LNCaP clone FGC (cell line): ENCODE measurements at regions not wholly inside any gene's neighbourhood (a gene's known extent, or its start where the extent isn't known, plus 50 kb on each side); places are given as distances from the start of the nearest gene placed in this dataset.

ENCODE experiments used
- DNase-seq: peaks from one replicate; pipeline ENCODE4 v3.0.0-alpha.2; 2011; ENCODE audit warnings: low read depth
- H3K4me3 ChIP-seq: 2 replicates; pipeline ENCODE4 v1.5.1; 2011; ENCODE audit warnings: mild to moderate bottlenecking, low read depth, low read length, control low read depth
- TF ChIP-seq, protein P1 (sequence below): IDR thresholded peaks from 2 replicates; pipeline ENCODE4 v1.5.1; 2012; ENCODE audit warnings: mild to moderate bottlenecking; ENCODE audit not compliant: control insufficient read depth, insufficient read depth; ENCODE audit errors: extremely low read depth

DNA sequence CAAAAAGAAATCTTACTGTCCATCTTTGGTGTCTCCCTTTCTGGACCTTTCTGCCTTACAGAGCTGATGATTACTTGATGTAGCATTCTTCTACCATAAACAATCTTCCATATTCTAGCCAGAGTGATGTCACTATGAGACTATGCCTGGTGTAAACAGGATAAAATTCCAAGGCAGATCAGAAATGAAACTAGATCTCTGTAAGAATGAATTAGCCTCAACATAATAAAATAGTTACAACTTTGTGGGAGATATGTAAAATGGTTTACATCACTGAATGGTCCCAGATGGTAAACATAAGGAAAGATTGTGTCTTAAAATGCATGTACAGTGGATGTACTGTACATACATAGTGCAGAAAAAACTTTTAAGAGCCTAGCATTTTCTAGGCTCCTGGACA, 112.3 kb upstream of the ZNF521 start:
- no peak for DNase-seq
- TF ChIP-seq, protein P1, sequence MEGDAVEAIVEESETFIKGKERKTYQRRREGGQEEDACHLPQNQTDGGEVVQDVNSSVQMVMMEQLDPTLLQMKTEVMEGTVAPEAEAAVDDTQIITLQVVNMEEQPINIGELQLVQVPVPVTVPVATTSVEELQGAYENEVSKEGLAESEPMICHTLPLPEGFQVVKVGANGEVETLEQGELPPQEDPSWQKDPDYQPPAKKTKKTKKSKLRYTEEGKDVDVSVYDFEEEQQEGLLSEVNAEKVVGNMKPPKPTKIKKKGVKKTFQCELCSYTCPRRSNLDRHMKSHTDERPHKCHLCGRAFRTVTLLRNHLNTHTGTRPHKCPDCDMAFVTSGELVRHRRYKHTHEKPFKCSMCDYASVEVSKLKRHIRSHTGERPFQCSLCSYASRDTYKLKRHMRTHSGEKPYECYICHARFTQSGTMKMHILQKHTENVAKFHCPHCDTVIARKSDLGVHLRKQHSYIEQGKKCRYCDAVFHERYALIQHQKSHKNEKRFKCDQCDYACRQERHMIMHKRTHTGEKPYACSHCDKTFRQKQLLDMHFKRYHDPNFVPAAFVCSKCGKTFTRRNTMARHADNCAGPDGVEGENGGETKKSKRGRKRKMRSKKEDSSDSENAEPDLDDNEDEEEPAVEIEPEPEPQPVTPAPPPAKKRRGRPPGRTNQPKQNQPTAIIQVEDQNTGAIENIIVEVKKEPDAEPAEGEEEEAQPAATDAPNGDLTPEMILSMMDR = no peak
- no peak overlapping the region for H3K4me3 ChIP-seq

DNA sequence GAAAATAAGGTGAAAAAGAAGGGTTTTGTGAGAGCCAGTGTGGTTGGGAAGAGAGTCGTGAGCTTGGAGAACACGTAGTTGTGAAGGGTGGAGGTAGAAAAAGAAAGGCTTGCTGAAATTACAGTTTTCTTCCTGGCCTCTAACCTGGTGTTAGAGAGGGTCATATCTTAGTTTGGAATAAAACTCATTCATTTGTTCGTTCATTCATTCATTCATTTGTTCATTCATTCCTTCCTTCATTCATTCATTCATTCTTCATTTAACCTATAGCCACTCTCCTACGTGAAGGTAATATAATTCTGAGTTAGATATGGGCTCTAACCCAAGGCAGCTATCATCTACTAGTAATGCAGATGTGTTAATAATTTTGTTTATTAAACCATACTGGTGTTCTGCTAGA, 111.8 kb upstream of the ZNF521 start:
- no peak overlapping the region for H3K4me3 ChIP-seq
- TF ChIP-seq, protein P1 = no peak
- DNase-seq = no peak

DNA sequence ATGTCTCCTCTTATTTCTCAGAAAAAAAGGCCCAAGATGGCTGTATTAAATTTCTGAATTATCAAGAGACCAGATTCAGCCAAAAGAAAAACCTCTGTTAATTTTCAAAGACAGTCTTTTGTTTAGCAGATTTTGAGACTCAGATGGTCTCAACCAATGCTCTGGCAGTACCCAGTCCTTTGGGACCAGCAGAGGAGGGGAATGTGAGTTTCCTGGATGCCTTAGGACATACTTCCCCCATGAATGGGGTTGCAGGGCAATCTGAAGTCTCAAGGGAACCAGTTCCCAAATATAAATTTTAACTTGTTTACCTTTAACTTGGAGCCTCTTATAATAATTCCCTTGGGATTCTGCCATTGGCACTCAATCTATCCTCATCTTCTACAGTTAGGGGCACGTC, 107.8 kb upstream of the ZNF521 start:
- no peak for DNase-seq
- TF ChIP-seq, protein P1 = no peak
- no peak overlapping the region for H3K4me3 ChIP-seq

DNA sequence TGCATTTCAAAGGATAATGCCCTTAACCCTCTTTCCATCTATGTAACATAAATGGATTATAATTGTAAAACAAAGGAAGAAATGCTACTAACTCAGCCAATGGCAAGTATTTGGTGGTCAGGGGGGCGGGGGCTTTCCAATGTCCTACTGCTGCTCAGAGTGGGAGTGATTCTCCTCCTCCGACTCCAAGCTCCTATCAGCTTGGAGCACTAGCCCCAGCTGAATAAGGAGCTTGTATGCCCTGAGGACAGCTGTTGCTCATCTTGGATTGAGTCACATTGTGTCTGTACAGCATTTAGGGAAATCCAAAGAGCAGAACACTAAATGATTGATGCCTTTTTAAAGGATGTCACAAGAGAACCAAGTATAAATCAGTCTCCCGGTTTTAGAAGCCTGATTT, 105.6 kb upstream of the ZNF521 start:
- no peak for DNase-seq
- no peak overlapping the region for H3K4me3 ChIP-seq
- TF ChIP-seq, protein P1 = no peak

DNA sequence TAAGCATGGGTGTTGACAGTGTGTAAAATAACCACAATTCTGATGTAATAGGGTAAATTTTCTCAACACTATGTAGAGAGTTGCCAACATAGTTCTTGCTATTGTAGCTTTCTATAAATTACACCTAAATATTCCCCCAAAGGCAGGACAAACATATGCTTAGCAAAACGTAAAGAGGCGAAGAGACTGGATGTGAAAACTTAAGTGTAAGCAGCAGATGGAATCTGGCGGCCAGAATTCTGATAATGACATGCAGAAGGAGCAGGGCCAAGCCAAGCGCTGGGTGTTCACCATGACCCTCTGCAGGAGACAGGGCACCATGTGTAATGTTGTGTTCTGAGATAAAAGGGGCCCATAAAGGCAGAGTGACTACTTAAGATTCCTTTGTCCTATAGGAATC, 105.2 kb upstream of the ZNF521 start:
- H3K4me3 ChIP-seq = no peak overlapping the region
- DNase-seq = no peak
- TF ChIP-seq, protein P1 = no peak

DNA sequence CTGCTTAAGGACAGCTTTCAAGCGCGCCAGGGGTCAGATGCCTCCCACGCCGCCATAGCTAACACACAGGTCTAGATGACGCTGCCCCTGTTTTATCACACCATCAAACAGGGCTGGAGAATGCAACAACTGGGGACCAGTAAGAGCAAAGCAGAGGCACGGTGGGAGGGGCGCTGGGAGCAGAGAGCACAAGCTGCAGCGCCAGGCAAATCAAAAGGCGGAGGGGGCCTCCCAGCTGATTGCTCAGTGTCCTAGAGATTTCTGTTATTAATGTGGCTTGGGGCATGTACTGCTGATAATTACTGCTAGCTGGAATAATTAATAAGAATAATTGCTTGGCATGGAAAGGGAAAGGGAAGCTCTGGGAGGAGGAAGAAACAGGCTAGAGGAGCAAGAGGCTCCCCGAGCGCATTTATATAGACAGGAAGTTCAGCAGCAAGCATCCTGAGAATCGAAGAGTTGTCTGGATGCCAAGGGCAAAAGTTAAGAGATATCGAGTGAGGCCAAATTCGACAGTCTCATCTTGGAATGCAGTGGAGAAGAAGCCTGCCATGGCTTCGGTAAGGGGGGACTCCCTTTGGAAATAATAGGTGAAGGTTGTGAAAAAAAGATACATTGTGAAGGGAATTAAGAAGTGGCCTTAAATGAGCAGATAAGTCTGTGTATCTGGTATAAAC, 104.5 kb upstream of the ZNF521 start:
- H3K4me3 ChIP-seq = no peak overlapping the region
- TF ChIP-seq, protein P1 = no peak
- no peak for DNase-seq

DNA sequence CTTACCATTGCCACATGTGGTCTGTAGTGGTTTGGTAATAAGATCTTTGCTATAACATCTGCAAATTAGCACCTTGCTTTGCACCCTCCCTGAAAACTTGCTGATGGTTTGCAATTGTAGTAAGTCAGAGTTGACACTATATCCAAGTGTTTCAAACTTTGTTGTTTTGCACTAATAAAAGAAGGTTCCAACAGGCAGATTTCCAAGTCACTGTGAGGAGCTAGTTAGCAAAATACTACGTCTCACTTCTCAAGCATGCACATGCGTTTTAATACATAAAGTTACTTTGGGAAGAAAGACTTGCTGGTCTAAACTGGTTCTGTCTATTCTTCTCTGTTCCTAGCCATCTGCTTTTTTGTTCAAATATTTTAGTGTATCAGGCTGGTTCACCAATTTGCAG, 103.7 kb upstream of the ZNF521 start:
- H3K4me3 ChIP-seq = no peak overlapping the region
- no peak for DNase-seq
- TF ChIP-seq, protein P1 = no peak
